GM19193 (cell line): ENCODE measurements at regions not wholly inside any gene's neighbourhood (a gene's known extent, or its start where the extent isn't known, plus 50 kb on each side); places are given as distances from the start of the nearest gene placed in this dataset.

Source experiments
- POLR2A ChIP-seq: IDR thresholded peaks from 4 replicates; pipeline ENCODE4 v1.6.1; 2011; ENCODE audit not compliant: insufficient read depth, insufficient read length; ENCODE audit errors: extremely low read depth

DNA sequence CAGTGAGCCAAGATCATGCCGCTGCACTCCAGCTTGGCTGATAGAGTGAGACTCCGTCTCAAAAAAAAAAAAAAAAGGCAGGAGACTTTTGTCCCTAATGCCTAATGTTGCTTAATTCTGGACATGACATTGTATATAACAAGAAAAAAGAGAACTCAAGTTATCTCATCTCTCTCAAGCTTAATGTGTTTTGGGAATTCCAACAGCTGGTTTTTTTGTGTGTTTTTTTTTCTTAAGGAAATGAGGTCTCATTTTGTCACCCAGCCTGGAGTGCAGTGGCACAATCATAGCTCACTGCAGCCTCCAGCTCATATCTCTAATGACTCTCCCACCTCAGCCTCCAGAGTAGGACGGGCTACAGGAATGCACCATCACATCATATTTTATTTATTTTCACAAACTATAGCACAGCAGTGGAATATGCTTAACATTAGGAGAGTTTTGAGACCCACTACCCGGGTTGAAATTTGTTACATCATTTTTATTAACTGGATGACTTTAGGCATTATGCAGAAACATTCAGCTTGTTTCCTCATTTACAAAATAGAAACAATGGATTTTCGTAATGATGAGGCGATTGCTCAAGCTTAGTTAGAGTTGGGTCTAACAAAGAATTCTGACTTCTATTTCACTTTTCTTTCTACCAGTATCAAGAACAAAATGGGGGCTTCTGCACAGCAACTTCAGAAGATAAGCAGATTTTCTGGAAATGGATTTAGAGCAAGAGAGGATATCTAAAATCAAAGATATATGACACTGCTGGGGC is 104.1 kb upstream of the BTN3A2 start:
- TF ChIP-seq POLR2A, result no peak

DNA sequence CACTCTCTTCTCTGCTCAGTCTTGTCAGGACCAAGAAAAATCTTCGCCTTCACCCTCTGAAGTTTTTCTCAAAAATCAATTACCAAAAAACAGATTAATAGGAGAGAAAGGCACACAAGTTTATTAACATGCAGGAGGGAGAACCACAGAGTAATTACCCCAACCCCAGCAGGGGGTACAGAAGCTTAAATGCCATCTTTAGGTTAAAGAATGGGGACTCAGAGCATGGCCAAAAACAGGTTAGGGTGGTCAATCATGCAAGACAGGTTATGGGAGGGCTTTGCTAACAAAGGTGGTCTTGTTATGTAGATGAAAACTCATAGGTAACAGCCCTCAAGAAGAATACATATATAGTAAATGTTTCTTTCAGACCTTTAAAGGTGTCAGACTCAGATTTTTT is 100.5 kb upstream of the BTN3A2 start:
- TF ChIP-seq POLR2A, result no peak

DNA sequence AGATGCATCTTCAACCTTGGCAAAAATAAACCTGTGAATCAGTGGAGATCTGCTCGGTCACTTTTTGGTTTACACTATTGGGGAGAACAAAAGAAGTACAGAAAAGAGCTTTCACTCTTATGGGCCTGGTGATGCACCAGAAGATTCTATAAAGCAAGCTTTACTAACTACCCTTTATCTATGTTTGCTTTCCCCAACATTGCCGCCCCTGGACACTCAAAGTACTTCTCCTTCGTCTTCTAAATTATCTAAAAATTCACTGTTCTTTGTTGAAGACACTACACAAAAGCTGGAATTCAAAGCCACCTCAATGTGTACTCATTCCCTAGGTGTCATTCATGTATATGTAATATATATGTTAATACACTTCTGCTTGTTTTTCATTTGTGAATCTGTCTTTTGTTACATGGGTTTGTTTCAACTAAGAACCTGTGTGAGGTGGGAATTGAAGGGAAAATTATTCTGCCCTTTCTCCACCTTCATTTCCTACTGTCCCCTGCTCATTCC is 97.9 kb upstream of the BTN3A2 start:
- TF ChIP-seq POLR2A, result no peak

- TF ChIP-seq POLR2A, result no peak
Measured at GRCh38 chr6:26268659-26269402, 96.2 kb upstream of the BTN3A2 start.

DNA sequence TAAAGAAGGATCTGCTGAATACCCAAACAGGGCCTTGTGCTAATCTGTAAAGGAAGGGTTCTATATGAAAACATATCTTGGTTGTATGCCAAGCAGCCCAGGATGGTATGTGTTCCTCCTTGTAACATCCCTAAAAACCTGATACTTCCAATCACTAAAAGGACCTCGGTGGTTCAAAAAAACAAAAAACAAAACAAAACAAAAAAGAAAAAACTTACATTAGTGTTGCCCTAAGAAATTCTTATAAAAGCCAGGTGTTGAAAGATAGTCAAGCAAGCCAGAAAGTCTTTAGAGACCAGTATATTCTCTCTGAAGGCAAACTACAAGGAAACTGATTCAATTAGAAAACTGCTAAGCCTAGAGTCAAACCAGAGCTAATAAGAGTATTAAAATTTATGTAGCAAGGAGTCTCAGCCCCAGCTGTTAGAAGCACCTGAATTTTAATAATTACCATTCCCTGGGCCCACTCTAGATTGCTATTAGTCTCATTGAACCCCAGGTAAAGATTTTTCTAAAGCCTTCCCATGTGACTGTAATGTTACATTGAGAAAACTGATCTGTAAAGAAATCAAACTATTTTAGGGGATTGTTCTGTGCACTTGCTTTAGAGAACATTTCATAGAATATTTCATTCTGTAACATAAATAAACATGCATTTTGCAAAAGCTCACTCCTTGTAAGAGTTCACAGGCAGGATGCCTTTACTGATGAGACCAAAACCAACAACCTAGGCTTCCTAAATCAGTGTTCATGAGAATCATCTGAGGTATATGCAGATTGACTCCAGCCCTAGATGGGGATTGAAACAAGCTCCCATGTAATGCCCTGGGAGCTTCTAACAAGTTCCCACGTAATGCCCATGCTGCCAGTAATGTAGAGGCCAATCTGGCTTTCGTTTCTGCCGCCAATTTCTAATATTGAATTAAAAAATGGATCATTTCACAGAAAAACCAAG is 95.2 kb upstream of the BTN3A2 start:
- peak; percentile 23 for TF ChIP-seq POLR2A

DNA sequence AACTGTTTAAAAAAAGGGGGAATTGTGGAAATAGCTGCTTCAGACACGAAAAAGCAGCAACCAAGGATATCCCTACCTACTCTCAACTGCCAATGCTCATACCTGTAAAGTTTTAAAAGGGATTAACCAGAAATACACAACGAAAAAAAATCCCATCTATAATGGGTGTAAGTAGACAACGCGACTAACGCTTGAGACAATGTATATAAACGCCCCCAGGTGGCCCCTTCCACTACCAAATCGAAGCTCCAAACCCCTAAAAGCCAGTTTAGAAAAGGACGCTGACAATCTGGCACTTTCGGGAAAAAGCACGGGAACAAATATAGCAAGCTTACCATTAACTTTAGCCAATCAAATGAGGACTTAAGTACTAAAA is 94.5 kb upstream of the BTN3A2 start:
- no peak for TF ChIP-seq POLR2A

- TF ChIP-seq POLR2A, result peak; percentile 99
Measured at GRCh38 chr6:26270903-26271667, 93.9 kb upstream of the BTN3A2 start.

DNA sequence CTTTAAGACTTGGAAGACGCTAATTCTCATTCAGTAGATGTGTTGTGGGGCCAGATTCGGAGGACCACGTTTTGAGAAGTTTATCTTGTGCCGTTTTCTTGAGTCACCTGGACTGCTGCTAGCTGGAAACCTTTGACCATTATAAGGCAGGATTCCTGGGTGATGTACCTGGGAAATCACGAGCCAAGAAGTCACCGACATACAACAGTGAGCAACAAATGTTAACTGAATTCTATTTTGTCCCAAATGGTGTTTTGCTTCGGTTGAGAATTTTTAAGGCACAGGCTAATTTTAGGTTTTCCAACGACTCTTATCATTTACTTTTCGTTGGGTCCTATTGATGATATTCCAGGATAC is 93.4 kb upstream of the BTN3A2 start:
- no peak for TF ChIP-seq POLR2A

GRCh38 chr6:26272171-26272637 is 92.8 kb upstream of the BTN3A2 start:
- TF ChIP-seq POLR2A, result peak; percentile 28

DNA sequence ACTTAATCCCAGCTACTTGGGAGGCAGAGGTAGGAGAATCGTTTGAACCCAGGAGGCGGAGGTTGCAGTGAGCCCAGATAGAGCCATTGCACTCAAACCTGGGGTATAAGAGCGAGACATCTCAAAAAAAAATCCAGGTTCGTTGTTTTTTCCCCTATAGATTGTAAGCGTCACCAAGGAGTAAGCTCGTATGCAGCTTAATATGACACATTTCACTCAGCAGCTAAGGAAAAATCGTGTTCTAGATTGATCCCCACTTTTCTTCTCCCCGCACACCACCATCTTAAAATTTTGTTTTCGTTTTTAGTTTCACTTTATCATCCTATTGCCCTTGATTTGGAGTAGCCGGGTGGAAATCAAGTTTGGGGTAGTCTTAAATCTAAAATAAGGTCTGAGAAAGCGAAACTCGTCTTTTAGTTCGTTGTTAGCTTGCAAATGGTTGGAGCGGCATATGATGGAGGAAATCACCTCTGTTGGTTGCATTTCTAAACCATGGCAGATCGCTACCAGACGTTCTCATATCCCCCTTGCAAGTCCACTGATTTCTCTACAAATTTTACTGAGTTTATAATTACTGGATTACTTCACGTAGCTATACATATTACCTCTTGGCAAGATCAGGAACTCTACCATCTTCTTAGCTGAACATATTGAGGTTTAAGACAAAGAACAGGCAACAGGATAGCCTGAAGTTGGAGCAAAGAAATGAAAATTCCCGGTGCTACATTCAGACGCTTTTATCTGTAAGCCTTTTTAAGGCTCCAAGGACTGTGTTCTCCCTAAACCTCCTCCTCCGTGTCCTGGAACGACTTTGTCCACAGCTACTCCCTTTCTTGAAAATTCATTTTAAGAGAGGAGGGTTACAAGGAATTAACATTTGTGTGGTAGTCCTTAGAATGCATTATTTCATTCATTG is 91.1 kb upstream of the BTN3A2 start:
- TF ChIP-seq POLR2A, result no peak

- TF ChIP-seq POLR2A, result no peak
Measured at GRCh38 chr6:26275663-26276062, 89.3 kb upstream of the BTN3A2 start.

DNA sequence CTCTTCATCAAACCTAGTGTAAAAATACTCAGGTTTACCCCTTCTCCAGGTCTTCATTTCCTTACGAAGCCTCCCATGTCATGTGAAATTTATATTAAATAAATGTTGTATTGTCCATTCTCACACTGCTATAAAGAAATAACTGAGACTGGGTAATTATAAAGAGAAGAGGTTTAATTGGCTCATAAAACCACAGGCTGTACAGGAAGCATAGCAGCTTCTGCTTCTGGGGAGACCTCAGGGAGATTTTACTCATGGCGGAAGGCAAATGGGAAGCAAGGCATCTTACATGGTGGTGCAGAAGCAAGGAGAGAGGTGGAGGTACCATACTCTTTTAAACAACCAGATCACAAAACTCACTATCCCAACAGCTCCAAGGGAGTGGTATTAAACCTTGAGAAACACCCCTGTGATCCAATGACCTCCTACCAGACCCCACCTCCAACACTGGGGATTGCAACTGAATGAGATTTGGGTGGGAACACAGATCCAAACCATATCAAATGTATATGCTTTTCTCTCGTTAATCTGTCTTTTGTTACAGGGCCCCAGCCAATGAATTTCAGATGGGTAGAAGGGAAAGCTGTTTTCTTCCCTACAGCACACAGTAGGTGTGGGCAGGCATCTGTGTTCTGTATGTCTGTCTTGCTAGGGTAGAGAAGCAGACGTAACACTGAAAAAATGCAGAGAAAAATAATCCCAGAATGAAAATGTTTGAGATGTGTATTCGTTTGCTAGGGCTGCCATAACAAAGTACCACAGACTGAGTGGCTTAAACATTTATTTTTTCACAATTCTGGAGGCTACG is 88.0 kb upstream of the BTN3A2 start:
- no peak for TF ChIP-seq POLR2A
